CD4-positive, alpha-beta memory T cell (primary cell): ENCODE measurements at regions not wholly inside any gene's neighbourhood (a gene's known extent, or its start where the extent isn't known, plus 50 kb on each side); places are given as distances from the start of the nearest gene placed in this dataset.

Experiments
- CTCF ChIA-PET: fragments of 350-600 bp; sonication (Branson Sonifier 250); formaldehyde crosslinking; loops from one replicate; lab custom pipeline; 2021; ENCODE audit warnings: inconsistent platforms; ENCODE audit not compliant: partially characterized antibody; lab: Charles Lee
- POLR2A ChIA-PET: fragments of 350-600 bp; sonication (Branson Sonifier 250); formaldehyde crosslinking; loops from one replicate; lab custom pipeline; 2021; ENCODE audit not compliant: partially characterized antibody; lab: Charles Lee
- DNase-seq, 5 donors: peaks; one replicate each; pipeline versions ENCODE4 v3.0.0 to v3.0.0-alpha.2; 2020 to 2022; ENCODE audit warnings: mixed read lengths in 1 of 5
- H3K27ac ChIP-seq: one replicate; pipeline ENCODE4 v1.7.0; 2013; ENCODE audit warnings: low read depth, low read length
- H3K27me3 ChIP-seq: 2 replicates; pipeline ENCODE4 v1.7.0; 2013; ENCODE audit warnings: mild to moderate bottlenecking, low read length, moderate library complexity; ENCODE audit not compliant: insufficient read depth
- H3K36me3 ChIP-seq: 2 replicates; pipeline ENCODE4 v1.7.0; 2013; ENCODE audit warnings: mild to moderate bottlenecking, low read length, moderate library complexity; ENCODE audit not compliant: insufficient read depth
- H3K4me1 ChIP-seq: 2 replicates; pipeline ENCODE4 v1.7.0; 2013; ENCODE audit warnings: mild to moderate bottlenecking, low read length, moderate library complexity; ENCODE audit not compliant: insufficient read depth
- H3K4me3 ChIP-seq, 2 donors: one replicate each; pipeline ENCODE4 v1.7.0; 2013; ENCODE audit warnings: low read length in 2 of 2, mild to moderate bottlenecking in 1 of 2
- H3K9me3 ChIP-seq, 2 donors: one replicate each; pipeline ENCODE4 v1.7.0; 2013; ENCODE audit warnings: low read length in 2 of 2, control low read depth in 1 of 2; ENCODE audit not compliant: control insufficient read depth in 1 of 2
- H3K27ac Mint-ChIP-seq, 7 donors: one replicate each; pipeline ENCODE4 v1.8.0; 2020 to 2021; ENCODE audit warnings: mixed read lengths in 7 of 7, mild to moderate bottlenecking in 6 of 7, inconsistent platforms in 3 of 7, moderate library complexity in 3 of 7
- H3K27me3 Mint-ChIP-seq, 2 donors: one replicate each; pipeline ENCODE4 v1.8.0; 2020 to 2021; ENCODE audit warnings: mixed read lengths in 2 of 2
- H3K36me3 Mint-ChIP-seq, 2 donors: one replicate each; pipeline ENCODE4 v1.8.0; 2020 to 2021; ENCODE audit warnings: mixed read lengths in 2 of 2, inconsistent platforms in 1 of 2, mild to moderate bottlenecking in 1 of 2
- H3K4me1 Mint-ChIP-seq, 4 donors: one replicate each; pipeline ENCODE4 v1.8.0; 2020 to 2021; ENCODE audit warnings: mixed read lengths in 4 of 4, mild to moderate bottlenecking in 1 of 4
- H3K4me3 Mint-ChIP-seq, 8 donors: one replicate each; pipeline ENCODE4 v1.8.0; 2020 to 2021; ENCODE audit warnings: mixed read lengths in 8 of 8, mild to moderate bottlenecking in 7 of 8, moderate library complexity in 6 of 8, inconsistent platforms in 3 of 8
- H3K9me3 Mint-ChIP-seq, 8 donors: one replicate each; pipeline ENCODE4 v1.8.0; 2020 to 2021; ENCODE audit warnings: mixed read lengths in 8 of 8, mild to moderate bottlenecking in 5 of 8, inconsistent platforms in 3 of 8, moderate library complexity in 1 of 8
- intact Hi-C: fragments of 100-400 bp; cut with micrococcal nuclease; formaldehyde crosslinking; loops from one replicate; pipeline ENCODE4 v1.15.1; 2023

DNA sequence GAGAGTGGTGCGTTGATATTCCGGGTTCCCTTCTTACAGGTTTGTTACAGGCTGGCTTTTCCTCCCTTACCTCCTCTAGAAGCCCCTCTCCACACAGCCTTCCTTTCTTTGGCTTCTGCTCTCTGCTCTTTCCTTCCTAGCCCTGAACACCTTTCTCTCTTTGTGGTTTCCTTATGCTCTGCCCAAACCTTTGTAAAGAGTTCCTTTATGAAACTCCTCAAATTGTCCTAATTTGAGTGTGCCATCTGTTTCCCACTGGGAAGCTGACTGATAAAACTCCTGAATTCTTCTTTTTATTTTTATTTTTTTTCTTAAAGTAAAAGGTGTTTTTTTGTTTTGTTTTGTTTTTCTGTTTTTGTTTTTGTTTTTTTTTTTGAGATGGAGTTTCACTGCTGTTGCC lies 60.1 kb upstream of the OTX2 start:
- no peak overlapping the region for H3K4me3 ChIP-seq
- ChIA-PET CTCF (no interaction called here), POLR2A (no interaction called here)
- no peaks in the 10 kb centered on the region for H3K9me3 Mint-ChIP-seq
- H3K36me3 Mint-ChIP-seq = no peaks in the 10 kb centered on the region
- no peak overlapping the region for H3K27ac Mint-ChIP-seq
- intact Hi-C loops = no loop called here
- no peaks in the 10 kb centered on the region for H3K36me3 ChIP-seq
- H3K4me3 Mint-ChIP-seq = no peak overlapping the region
- no peaks in the 10 kb centered on the region for H3K4me1 ChIP-seq
- H3K27me3 Mint-ChIP-seq = no peaks in the 10 kb centered on the region
- H3K27me3 ChIP-seq = no peaks in the 10 kb centered on the region
- no peaks in the 10 kb centered on the region for H3K9me3 ChIP-seq
- H3K4me1 Mint-ChIP-seq = no peaks in the 10 kb centered on the region
- no peak for DNase-seq
- H3K27ac ChIP-seq = no peak overlapping the region

GRCh38 chr14:56868660-56869059 lies 58.4 kb upstream of the OTX2 start:
- no peak overlapping the region for H3K4me3 ChIP-seq
- H3K27me3 ChIP-seq = no peaks in the 10 kb centered on the region
- Mint-ChIP-seq H3K27me3 (no peaks in the 10 kb centered on the region), H3K9me3 (no peaks in the 10 kb centered on the region), H3K36me3 (no peaks in the 10 kb centered on the region), H3K4me1 (no peaks in the 10 kb centered on the region), H3K27ac (no peak overlapping the region), H3K4me3 (no peak overlapping the region)
- no peak overlapping the region for H3K27ac ChIP-seq
- intact Hi-C loops = no loop called here
- no peaks in the 10 kb centered on the region for H3K4me1 ChIP-seq
- CTCF ChIA-PET = no interaction called here
- H3K36me3 ChIP-seq = no peaks in the 10 kb centered on the region
- DNase-seq = no peak
- H3K9me3 ChIP-seq = no peaks in the 10 kb centered on the region
- POLR2A ChIA-PET = no interaction called here

DNA sequence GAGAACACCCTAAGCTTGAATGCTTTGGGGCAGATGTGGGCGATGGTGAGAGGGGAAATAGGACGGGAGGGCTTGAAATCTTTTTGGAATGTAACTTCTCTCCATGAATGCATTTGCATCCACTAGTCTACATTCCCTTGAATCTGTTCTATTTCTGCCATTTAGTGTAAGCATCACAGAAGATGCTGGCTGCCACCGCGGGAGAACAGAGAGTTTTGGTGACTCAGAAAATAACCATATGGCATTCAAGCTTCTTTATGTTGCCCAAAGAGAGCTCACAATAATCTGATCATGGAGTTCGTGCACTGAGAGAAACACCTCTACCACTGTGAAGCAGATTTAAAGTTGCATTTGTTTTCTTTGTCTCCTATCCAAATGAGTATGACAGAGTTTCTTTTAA lies 52.6 kb upstream of the OTX2 start:
- CTCF ChIA-PET = interaction anchor here (1.4 kb wide), 1 partner anchor 11 kb away, joined by 3 read pairs; no protein-coding TSS in a partner anchor
- H3K9me3 ChIP-seq = no peaks in the 10 kb centered on the region
- Mint-ChIP-seq H3K36me3 (no peaks in the 10 kb centered on the region), H3K4me3 (no peak overlapping the region), H3K27ac (no peak overlapping the region), H3K27me3 (peaks cover 4 to 7% of the 10 kb centered on the region in 2 donors), H3K9me3 (peaks cover 0 to 2% (median 0%) of the 10 kb centered on the region in 8 donors), H3K4me1 (no peaks in the 10 kb centered on the region)
- DNase-seq = no peak
- no peaks in the 10 kb centered on the region for H3K4me1 ChIP-seq
- intact Hi-C loops = no loop called here
- no peaks in the 10 kb centered on the region for H3K36me3 ChIP-seq
- POLR2A ChIA-PET = no interaction called here
- no peak overlapping the region for H3K27ac ChIP-seq
- no peaks in the 10 kb centered on the region for H3K27me3 ChIP-seq
- H3K4me3 ChIP-seq = no peak overlapping the region

DNA sequence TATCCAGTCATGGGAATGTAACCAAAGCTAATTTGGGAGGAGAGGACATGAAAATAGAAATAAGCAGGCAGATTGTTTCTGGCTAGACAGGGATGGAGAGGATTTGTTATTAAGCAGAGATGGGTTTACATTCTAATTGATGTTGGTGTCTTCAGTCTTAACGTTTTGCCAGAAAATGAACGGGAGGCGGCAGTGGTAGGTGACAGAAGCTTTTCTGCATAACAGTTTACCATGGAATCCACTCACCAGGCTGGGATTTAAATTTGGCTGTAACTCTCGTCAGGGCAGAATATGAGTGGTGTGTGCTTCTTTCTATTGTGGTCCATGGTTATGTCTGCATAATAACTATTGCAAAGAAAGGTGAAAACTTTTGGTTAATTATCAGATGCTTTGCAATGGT lies 50.2 kb upstream of the OTX2 start:
- Histone ChIP-seq H3K36me3 (no peaks in the 10 kb centered on the region), H3K27ac (no peak overlapping the region), H3K4me1 (no peaks in the 10 kb centered on the region), H3K9me3 (no peaks in the 10 kb centered on the region), H3K27me3 (no peaks in the 10 kb centered on the region), H3K4me3 (no peak overlapping the region)
- intact Hi-C loops = no loop called here
- Mint-ChIP-seq H3K9me3 (peaks cover 0 to 6% (median 0%) of the 10 kb centered on the region in 8 donors), H3K4me3 (no peak overlapping the region), H3K27me3 (peaks cover 14% of the 10 kb centered on the region in 2 donors), H3K4me1 (peaks cover 0 to 4% (median 0%) of the 10 kb centered on the region in 4 donors), H3K27ac (no peak overlapping the region), H3K36me3 (no peaks in the 10 kb centered on the region)
- POLR2A ChIA-PET = no interaction called here
- DNase-seq = no peak
- CTCF ChIA-PET = no interaction called here
